Fibroblast of skin of right quadriceps (primary cell): ENCODE measurements at regions not wholly inside any gene's neighbourhood (a gene's known extent, or its start where the extent isn't known, plus 50 kb on each side); places are given as distances from the start of the nearest gene placed in this dataset.

Experiments
- DNase-seq: peaks from one replicate; pipeline ENCODE4 v3.0.0-alpha.2; 2013

DNA sequence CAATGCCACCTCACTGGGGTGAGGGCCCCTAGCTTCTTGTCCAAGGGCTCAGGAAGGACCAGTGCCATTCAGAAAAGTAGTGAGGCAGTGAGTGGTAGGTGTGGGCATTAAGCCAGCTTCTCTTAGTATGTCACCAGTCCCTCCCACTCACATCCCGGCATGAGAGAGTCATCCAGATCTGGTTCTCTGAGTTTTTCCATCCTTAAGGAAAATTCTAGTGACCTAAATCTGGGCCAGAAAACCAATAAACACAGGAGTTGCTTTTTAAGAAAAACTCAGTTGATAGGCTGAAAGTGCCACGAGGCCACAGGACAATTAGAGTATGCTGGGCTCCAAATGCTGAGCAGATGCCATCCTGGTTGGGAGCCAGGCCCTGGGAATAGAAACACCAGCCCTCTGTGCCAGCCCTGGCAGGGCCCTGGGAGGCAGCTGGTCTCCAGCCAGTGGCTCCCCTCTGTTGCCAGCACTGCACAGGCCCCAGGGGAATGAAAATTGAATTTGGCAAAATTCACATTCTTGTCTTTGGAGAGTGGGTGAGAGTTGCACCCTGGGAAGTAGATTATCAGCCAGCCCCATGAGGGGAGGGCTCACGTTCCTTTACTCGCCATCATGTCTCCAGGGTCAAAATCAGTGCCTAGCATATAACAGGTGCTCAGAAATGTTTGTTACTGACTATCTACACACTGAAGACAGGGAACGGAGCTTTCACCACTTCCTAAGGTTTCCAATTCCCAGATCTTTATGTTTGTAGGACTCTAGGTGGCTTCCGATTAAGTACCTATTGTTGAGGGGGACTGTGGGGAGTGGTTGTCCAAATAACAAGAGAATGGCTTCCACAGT, 52.8 kb downstream of the FAM43A start:
- peak; percentile 44 for DNase-seq

DNA sequence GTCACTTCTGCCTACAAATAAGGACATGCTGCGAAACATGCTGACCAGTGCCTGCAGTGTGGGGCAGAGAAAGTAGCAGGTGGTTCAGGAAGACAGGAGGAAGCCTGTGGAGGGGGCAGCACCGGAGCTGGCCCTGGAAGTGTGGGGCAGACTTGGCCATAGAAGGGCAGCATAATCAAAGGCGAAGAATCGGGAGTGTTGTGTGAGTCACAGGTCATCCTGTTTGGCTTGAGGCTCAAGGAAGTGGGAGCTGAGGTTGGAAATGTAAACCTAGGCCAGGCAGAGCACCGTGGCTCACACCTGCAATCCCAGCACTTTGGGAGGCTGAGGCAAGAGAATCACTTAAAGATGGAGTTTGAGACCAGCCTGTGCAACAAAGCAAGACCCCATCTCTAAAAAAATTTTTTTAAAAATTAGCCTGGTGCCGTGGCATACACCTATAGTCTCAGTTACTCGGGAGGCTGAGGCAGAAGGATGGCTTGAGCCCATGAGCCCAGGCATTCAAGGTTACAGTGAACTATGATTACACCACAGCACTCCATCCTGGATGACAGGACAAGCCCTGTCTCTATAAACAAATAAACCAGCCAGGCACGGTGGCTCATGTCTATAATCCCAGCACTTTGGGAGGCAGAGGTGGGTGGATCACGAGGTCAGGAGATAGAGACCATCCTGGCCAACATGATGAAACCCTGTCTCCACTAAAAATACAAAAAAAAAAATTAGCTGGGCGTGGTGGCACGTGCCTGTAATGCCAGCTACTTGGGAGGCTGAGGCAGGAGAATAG, 54.0 kb downstream of the FAM43A start:
- no peak for DNase-seq

DNA sequence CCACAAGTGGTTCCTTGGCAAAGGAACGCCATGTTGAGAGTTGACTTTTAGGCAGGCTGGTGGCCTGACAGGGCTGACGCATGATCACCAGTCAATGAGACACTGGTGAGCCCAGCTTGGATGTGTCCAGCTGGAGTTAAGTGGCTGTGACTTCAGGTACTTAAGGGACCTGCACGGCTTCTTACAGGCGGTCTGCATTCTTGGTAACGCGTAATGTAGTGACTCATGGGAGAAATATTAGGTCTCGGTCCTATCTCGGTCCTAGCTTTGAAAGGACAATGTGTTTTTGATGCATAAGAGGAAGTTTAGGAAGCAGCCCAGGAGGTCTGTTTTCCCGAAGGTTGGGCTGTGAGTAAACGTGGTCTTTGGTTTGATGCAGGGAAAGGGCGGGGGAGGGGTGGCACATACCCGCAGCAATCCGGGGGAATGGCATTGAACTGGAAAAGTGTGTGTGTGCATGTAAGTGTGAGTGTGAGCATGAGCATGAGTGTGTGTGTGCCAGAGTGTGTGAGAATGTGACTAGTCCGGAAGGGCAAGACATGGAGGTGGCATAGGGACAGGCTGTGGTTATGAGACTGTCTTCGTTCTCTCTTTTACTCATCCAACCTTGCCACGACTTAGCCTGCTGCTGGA, 55.3 kb downstream of the FAM43A start:
- DNase-seq: peak; percentile 78

DNA sequence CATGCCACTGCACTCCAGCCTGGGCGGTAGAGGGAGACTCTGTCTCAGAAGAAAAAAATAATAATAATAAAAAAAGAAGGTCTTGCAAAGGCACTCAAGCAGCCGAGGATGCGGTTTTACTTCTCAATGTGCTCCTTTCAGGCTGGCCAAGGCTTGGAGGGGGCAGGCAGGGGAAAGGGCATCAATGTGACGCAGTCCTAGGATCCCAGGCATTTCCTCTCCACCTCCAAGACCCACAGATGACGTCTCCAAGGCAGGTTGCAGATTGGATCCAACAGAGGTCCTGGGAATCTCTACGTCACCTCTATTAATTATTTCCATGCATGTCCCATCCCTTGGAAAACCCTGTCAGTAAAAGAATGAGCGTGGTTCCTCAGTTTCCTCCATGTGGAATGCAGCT, 56.2 kb downstream of the FAM43A start:
- no peak for DNase-seq

DNA sequence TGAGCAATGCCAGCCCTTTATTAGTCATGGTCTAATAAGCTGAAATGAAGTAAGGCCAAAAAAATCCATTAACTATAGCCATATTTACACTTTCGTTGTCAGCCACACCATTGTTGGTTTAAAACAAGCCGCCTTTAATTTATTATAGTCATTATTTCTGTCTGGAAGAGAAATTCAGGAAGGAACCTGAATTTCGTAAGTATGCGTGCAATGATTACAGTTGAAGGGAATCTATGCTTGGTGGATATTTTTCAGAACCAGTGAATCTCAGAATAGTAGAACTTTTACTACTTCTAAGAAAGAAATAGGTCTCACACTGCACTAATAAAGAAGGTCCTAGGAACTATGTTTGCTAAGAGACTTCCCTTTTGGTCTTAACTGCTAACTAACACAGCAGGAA, 59.1 kb downstream of the FAM43A start:
- DNase-seq: no peak

DNA sequence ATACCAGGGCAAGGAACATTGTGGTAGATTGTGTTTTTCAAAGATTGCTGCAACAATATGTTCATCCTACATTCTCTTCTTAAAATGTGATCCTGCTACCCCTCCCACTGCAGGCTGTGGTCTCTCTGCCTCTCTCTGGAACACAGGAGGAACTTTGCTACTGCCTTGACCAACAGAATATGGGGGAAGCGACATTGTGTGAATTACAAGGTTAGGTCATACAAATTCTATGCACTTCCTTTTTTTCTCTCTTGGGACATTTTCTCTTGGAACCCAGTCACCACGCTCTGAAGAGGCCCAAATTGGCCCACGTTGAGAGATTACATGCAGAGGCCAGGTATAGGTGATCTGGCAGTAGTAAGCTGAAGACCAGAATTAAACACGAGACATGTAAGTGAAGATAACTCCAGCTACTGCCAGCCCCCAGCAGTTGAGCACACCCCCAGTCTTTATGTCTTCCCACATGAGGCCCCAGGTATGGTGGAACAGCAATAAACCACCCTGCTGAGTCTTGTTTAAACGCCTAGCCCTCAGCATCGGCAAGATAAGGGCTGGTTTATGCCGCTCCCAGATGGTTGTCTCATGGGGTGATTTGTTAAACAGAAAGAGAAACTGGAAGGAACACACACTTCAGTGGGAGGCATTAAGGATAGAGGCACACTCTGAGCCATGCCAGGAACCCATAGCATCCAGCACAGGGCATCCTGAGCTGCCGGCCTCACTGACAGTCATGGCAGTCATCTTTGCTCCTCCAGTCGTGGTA, 59.9 kb downstream of the FAM43A start:
- DNase-seq: no peak

DNA sequence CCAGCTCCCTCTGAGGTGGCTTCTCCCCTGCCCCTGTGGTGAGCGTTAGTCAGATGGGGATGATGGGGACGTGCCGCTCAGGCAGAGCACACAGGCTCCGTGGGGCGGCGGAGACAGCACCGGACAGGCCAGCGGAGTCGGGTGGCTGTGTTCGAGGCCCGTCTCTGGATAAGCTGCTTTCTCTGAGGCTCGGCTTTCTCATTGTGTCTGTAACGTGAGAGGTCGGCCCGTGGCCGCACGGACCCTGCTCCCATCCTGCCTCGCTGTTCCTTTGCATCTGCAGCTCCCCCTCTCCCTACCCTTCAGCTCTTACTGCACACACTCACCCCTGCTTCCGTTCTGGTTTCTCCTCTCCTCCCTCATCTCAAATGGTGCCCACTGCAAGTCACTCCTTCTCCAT, 62.5 kb downstream of the FAM43A start:
- DNase-seq: no peak

DNA sequence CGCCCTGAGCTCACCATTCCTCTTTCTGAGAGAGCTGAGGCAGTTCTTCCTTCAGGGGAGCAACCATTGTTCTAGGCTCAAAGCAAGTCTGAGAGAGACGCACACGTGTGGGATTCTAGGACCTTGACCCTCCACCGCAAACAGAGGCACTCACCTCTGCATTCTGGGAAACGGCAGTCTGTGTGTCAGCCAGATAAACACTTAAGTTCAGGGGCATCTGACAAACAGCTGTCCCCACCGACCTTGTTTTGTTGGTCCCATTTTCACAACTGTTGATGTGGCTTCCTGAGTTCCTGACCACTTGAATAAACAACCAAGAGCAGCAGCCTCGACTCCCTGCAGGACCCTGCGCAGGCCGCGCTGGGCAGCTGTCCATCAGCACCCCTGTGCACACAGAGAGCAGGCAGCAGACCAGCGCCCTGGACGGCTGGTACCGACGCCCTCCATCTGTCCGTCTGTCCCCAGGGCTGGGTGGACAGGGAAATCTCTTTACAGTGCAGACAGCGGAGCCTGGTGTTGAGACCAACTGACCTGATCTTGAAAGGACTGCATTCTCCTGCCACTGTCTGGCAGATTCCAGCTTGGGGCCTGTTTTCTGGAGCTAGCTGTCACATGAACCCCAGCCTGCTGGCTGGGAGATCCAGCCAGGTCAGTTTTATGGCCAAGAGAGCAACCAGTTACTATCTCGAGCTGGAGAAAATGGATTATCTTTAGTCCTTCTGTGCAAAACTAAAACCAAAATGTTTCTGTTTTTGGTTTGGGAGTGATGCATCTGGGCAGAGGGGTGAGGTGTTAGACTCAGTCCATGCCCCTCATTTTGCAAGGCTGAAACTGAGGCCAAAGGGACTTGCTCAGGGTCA, 64.2 kb downstream of the FAM43A start:
- DNase-seq: no peak

DNA sequence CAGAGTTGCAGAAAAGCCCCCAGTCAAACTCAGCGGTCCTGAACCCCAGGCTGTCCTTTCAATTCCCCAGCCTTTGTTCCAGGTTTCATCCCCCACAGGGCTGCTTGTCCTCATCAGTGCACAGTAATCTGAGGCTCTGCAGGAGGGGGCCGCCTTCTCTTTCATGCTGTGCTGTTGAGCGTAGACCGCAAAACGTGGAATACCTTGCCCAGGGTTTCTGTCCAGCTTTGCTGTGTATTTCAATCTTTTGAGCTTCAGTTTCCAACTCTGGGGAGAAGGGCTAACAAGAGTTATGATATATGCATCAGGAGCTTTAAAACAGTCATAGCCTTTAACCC, 64.8 kb downstream of the FAM43A start:
- DNase-seq: no peak

DNA sequence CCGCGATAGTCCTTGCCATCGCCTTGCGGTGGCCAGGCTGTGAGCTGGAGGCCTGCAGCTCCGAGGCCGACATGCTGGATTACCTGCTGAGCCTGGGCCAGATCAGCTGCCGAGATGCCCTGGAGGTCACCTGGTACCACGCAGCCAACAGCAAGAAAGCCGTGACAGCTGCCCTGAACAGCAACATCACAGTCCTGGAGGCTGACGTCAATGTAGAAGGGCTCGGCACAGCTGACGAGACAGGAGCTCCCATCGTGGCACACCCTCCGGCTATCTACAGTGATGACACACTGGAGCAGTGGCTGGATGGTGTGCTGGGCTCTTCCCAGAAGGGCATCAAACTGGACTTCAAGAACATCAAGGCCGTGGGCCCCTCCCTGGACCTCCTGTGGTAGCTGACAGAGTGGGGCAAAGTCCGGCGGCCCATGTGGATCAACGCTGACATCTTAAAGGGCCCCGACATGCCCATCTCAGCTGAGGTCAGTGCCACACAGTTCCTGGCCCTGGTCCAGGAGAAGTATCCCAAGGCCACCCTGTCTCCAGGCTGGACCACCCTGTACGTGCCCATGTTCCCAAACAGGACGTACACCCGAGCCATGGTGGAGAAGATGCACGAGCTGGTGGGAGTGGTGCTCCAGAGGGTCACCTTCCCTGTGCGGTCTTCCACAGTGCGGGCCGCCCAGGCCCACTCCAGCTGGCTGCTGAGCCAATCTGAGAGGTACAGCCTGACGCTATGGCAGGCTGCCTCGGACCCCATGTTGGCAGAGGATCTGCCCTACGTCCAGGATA, 70.2 kb downstream of the FAM43A start:
- DNase-seq: no peak

DNA sequence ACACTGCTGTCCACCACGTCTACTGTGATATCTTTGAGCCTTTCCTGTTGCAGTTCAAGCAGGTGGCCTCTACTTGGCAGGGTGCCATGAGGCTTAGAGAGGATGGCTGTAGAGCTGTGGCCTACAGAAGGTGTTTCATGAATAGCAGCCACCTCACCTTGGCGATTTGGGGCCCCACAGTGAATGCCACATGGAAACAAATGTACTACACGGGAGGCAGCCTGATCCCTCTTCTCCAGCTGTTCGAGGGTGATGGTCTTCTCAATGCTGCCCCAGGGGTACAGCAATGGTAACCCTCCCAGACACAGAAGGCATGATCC, 70.7 kb downstream of the FAM43A start:
- DNase-seq: no peak

DNA sequence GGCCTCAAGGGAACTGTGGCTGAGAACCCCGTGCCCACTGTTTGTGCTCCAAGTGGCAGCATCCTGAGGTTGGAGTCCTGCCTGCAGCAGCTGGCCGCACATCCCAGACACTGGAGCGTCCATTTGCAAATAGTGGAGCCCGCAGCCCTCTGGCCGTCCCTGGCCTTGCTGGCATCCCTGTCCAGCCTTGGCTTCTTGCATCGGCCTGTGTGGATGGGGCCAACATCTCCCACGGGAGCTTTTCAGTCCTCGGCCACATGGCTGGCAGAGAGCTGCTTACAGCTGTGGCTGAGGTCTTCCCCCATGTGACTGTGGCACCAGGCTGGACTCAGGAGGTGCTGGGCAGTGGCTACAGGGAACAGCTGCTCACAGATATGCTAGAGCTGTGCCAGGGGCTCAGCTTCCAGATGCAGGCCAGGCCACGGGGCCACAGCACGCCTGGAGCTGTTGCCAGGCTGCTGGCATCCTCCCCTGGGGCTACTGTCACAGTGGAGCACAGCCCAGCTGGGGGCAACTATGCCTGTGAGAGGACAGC, 71.2 kb downstream of the FAM43A start:
- no peak for DNase-seq

DNA sequence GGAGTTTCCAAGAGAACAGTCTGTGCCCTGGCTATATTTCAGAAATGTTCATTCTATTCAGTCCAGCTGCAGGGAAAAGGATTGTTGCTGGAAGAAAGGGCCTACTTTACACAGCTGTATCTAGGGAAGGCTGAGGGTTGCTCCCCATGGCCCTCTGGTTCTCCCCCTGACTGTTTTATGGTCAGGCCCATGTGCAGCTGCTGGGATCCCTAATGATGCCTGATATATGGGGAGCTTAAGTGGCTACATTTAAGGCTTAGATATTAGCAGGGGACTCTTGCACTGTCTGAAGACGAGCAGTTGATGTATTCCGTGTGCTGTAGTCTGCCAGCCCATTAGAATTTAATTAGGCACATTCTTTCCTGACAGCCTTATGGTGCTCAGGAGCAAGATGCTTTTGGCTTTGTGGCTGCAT, 72.0 kb downstream of the FAM43A start:
- no peak for DNase-seq

DNA sequence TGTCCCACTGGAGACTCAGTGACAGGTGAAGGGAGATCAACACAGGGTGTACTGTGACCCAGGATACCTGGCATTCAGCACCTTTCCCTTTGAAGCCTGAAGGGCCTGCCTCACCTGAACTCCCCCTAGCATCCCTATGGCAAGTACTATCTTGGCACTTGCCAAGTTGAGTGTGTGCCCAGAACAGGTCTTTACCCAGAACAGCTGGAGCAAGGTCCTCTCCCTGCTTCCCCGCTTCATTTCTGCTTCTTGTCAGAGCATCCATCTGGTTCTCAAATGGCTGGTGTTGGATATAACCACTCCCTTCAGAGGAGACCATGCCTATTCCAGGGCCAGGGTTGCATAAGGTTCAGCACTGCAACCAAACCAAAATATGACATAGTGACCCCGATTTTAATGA, 73.0 kb downstream of the FAM43A start:
- no peak for DNase-seq

DNA sequence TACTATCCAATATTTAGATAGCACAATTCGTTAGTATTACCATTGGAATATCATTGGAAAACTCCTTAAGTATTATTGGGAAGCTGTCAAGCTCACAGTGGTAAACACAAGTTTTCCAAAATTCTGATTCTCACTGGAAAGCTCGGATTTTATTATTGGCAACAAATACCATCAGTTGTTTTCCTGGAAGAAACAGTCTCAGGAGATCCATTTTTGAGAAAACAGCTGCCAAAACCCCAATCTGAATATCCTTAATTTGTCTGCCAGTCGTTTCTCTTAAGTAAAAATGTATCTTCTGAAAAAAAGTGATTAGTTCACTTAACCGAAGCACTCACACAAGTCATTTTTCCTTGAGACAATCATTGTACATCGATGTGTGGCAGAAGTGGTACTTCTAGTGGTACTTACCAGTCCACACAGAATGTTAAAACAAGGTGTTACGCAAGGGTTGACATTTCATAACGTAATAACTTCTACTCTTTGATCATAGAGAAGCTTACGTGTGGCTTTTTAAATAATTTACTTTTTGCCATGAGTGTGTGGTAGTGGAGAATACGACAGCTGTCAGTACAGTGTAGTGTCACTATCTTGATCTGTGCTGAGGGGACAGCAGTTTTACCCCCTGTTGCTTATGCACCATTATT, 74.9 kb downstream of the FAM43A start:
- no peak for DNase-seq

DNA sequence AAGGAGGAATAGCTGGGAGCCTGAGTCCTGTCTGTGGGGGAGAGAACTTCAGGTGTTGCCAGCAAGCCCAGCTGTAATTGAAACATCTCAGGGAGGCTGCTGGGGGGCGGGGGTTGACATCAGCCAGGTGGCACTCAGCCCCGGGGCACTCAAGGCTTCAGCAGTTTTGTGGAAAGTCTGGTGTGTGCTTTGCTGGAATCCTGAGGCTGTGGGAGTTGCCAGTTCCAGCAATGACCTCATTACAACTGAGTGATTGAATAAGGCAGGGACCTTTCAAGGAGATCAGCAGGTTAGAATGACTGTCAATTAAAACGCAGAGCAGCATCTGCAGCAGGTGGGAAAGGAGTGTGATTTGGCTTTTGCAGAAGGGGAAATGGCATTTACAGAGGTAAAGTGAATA, 75.7 kb downstream of the FAM43A start:
- no peak for DNase-seq

DNA sequence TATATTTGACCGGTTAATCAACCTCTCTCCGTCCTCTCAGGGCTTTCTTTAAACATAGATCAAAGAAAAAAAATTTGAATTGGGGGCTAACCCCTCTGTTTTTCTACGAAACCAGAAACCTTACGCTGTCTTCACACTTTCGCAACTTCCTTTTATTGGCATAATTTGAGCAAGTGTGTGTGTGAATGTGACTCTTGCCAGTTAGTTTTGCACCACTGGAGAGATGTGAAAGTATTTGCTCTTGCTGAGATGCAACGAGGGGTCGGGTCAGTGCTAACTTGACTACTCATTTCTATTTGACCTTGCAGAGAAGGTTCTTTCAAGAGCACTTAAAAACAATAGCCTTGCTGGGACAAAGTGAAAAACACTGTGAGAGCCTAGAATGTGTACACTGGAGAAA, 81.2 kb downstream of the FAM43A start:
- no peak for DNase-seq

DNA sequence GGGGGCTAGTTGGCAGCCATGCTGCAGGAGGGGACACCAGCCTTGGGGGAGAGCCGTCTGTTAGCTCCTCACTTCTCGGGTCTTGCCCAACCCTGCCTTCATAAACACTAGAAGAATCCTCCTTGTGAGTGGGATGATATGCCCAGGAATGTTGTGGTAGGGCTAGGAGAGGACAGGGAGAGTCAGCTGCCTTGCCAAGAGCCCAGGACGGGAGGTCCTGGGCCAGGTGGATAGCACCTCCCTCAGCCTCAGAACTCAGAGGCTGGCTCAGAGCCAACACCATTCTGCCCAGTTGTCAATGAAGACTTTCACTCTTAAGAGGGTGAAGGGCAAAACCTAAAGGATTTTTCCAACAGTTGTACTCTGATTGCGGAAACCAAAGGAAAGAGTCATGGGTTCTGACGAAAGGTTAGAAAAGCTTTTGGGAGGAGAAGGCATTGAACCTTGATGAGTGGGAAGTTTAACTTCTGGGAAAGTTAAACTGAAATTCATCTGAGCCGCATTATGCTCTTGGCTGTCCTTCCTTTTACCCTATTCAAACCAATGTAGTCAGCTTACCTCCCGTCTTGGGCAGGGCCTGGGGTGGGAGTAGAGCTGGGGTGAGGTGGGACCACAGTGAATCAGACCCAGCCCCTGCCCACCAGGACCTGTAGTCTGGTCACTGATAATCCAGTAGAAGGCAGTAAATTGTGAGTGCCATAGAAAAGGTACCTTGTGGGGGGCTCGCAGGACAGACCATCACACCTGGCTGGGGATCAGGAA, 81.9 kb downstream of the FAM43A start:
- no peak for DNase-seq

DNA sequence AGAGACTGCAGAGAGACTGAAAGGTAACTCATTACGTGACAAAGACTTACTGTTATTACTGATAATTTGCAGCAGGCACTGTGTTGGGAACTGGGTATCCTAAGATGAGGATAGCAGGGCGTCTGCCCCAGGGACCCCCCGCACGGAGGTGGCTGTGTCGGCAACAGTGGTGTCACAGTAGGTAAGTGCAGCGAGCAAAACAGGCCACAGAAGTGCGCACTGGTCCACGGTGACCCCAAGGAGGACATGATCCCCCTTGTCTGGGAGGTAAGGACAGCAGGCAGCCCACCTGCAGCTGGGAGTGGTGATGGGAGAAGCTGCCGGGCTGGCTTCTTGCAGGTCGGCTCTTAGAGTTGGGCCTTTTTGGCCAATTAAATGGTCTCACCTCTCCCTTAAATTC, 82.9 kb downstream of the FAM43A start:
- no peak for DNase-seq
